ENCODE measurements at regions not wholly inside any gene's neighbourhood (a gene's known extent, or its start where the extent isn't known, plus 50 kb on each side); places are given as distances from the start of the nearest gene placed in this dataset.
A peak's percentile ranks its signal among the peaks of the same experiment; 100 is the strongest.

GRCh38 chr13:107203146-107203847, 635.4 kb upstream of the ARGLU1 start:
- TF ChIP-seq, protein P1, sequence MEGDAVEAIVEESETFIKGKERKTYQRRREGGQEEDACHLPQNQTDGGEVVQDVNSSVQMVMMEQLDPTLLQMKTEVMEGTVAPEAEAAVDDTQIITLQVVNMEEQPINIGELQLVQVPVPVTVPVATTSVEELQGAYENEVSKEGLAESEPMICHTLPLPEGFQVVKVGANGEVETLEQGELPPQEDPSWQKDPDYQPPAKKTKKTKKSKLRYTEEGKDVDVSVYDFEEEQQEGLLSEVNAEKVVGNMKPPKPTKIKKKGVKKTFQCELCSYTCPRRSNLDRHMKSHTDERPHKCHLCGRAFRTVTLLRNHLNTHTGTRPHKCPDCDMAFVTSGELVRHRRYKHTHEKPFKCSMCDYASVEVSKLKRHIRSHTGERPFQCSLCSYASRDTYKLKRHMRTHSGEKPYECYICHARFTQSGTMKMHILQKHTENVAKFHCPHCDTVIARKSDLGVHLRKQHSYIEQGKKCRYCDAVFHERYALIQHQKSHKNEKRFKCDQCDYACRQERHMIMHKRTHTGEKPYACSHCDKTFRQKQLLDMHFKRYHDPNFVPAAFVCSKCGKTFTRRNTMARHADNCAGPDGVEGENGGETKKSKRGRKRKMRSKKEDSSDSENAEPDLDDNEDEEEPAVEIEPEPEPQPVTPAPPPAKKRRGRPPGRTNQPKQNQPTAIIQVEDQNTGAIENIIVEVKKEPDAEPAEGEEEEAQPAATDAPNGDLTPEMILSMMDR (IDR thresholded peaks at IDR 0.05; ENCODE audit: insufficient read depth, low read depth, low read length): peak; percentile 38
- no peak for TF ChIP-seq EZH2 (IDR thresholded peaks at IDR 0.05; ENCODE audit: insufficient read depth, low read length)
- no peak overlapping the region for H3K4me2 ChIP-seq (ENCODE audit: low read length)
- no peaks in the 10 kb centered on the region for H3K9me3 Mint-ChIP-seq (ENCODE audit: unreplicated experiment)
- no peaks in the 10 kb centered on the region for H3K9me3 ChIP-seq (ENCODE audit: insufficient read depth, low read depth, low read length)
- no peaks in the 10 kb centered on the region for H4K20me1 ChIP-seq (ENCODE audit: insufficient read depth, low read length)
- H3K4me1 Mint-ChIP-seq (ENCODE audit: low read depth, unreplicated experiment): peaks cover 4% of the 10 kb centered on the region
- H3K79me2 ChIP-seq (ENCODE audit: insufficient read depth, low read length): no peaks in the 10 kb centered on the region
- no peak overlapping the region for H3K9ac ChIP-seq (ENCODE audit: low read length)
- FAIRE-seq (no peak), DNase-seq (ENCODE audit: low read depth) (no peak)
- H3K27me3 ChIP-seq (ENCODE audit: insufficient read depth, low read length): no peaks in the 10 kb centered on the region
- H3K27ac ChIP-seq (ENCODE audit: low read depth, low read length): no peak overlapping the region
- no peaks in the 10 kb centered on the region for H3K36me3 ChIP-seq (ENCODE audit: insufficient read depth, low read length)
- H3K4me3 ChIP-seq (ENCODE audit: insufficient read depth, low read depth, low read length): no peak overlapping the region
- H3K27ac Mint-ChIP-seq (ENCODE audit: unreplicated experiment): no peak overlapping the region
- H2AFZ ChIP-seq (ENCODE audit: low read depth, low read length): no peak overlapping the region
- H3K36me3 Mint-ChIP-seq (ENCODE audit: low read depth, unreplicated experiment): no peaks in the 10 kb centered on the region
- no peaks in the 10 kb centered on the region for H3K4me1 ChIP-seq (ENCODE audit: insufficient read depth, low read length)
- no peaks in the 10 kb centered on the region for H3K27me3 Mint-ChIP-seq (ENCODE audit: low read depth, unreplicated experiment)
- H3K4me3 Mint-ChIP-seq (ENCODE audit: unreplicated experiment): no peak overlapping the region

- H2AFZ ChIP-seq (ENCODE audit: low read depth, low read length): no peak overlapping the region
- no peak overlapping the region for H3K4me3 ChIP-seq (ENCODE audit: insufficient read depth, low read depth, low read length)
- H4K20me1 ChIP-seq (ENCODE audit: insufficient read depth, low read length): no peaks in the 10 kb centered on the region
- Mint-ChIP-seq H3K9me3 (ENCODE audit: unreplicated experiment) (no peaks in the 10 kb centered on the region), H3K4me1 (ENCODE audit: low read depth, unreplicated experiment) (peaks cover 4% of the 10 kb centered on the region), H3K4me3 (ENCODE audit: unreplicated experiment) (no peak overlapping the region), H3K36me3 (ENCODE audit: low read depth, unreplicated experiment) (no peaks in the 10 kb centered on the region), H3K27me3 (ENCODE audit: low read depth, unreplicated experiment) (no peaks in the 10 kb centered on the region), H3K27ac (ENCODE audit: unreplicated experiment) (no peak overlapping the region)
- DNase-seq (ENCODE audit: low read depth): peak; percentile 51
- no peak for FAIRE-seq
- no peak overlapping the region for H3K9ac ChIP-seq (ENCODE audit: low read length)
- H3K9me3 ChIP-seq (ENCODE audit: insufficient read depth, low read depth, low read length): no peaks in the 10 kb centered on the region
- no peak overlapping the region for H3K4me2 ChIP-seq (ENCODE audit: low read length)
- no peaks in the 10 kb centered on the region for H3K79me2 ChIP-seq (ENCODE audit: insufficient read depth, low read length)
- no peaks in the 10 kb centered on the region for H3K27me3 ChIP-seq (ENCODE audit: insufficient read depth, low read length)
- no peaks in the 10 kb centered on the region for H3K4me1 ChIP-seq (ENCODE audit: insufficient read depth, low read length)
- TF ChIP-seq, protein P1 (IDR thresholded peaks at IDR 0.05; ENCODE audit: insufficient read depth, low read depth, low read length): no peak
- no peak for TF ChIP-seq EZH2 (IDR thresholded peaks at IDR 0.05; ENCODE audit: insufficient read depth, low read length)
- H3K36me3 ChIP-seq (ENCODE audit: insufficient read depth, low read length): no peaks in the 10 kb centered on the region
- H3K27ac ChIP-seq (ENCODE audit: low read depth, low read length): no peak overlapping the region
Observed at GRCh38 chr13:107202371-107203023, 634.6 kb upstream of the ARGLU1 start.

GRCh38 chr13:107200491-107200890, 632.6 kb upstream of the ARGLU1 start:
- Mint-ChIP-seq H3K27me3 (ENCODE audit: low read depth, unreplicated experiment) (no peaks in the 10 kb centered on the region), H3K4me3 (ENCODE audit: unreplicated experiment) (no peak overlapping the region), H3K4me1 (ENCODE audit: low read depth, unreplicated experiment) (peaks cover 4% of the 10 kb centered on the region), H3K9me3 (ENCODE audit: unreplicated experiment) (no peaks in the 10 kb centered on the region), H3K27ac (ENCODE audit: unreplicated experiment) (no peak overlapping the region), H3K36me3 (ENCODE audit: low read depth, unreplicated experiment) (no peaks in the 10 kb centered on the region)
- no peaks in the 10 kb centered on the region for H3K27me3 ChIP-seq (ENCODE audit: insufficient read depth, low read length)
- no peak overlapping the region for H3K27ac ChIP-seq (ENCODE audit: low read depth, low read length)
- H3K9me3 ChIP-seq (ENCODE audit: insufficient read depth, low read depth, low read length): no peaks in the 10 kb centered on the region
- no peak overlapping the region for H3K4me2 ChIP-seq (ENCODE audit: low read length)
- no peaks in the 10 kb centered on the region for H3K36me3 ChIP-seq (ENCODE audit: insufficient read depth, low read length)
- FAIRE-seq (no peak), DNase-seq (ENCODE audit: low read depth) (no peak)
- H4K20me1 ChIP-seq (ENCODE audit: insufficient read depth, low read length): no peaks in the 10 kb centered on the region
- H3K4me1 ChIP-seq (ENCODE audit: insufficient read depth, low read length): no peaks in the 10 kb centered on the region
- no peaks in the 10 kb centered on the region for H3K79me2 ChIP-seq (ENCODE audit: insufficient read depth, low read length)
- TF ChIP-seq, protein P1 (IDR thresholded peaks at IDR 0.05; ENCODE audit: insufficient read depth, low read depth, low read length): no peak
- no peak for TF ChIP-seq EZH2 (IDR thresholded peaks at IDR 0.05; ENCODE audit: insufficient read depth, low read length)
- no peak overlapping the region for H3K4me3 ChIP-seq (ENCODE audit: insufficient read depth, low read depth, low read length)
- H3K9ac ChIP-seq (ENCODE audit: low read length): no peak overlapping the region
- no peak overlapping the region for H2AFZ ChIP-seq (ENCODE audit: low read depth, low read length)

All from astrocyte (in vitro differentiated cells and primary cell).